WI38 (cell line): ENCODE measurements at regions not wholly inside any gene's neighbourhood (a gene's known extent, or its start where the extent isn't known, plus 50 kb on each side); places are given as distances from the start of the nearest gene placed in this dataset.

Source experiments
- H3K4me3 ChIP-seq: 2 replicates; pipeline ENCODE4 v1.5.1; 2011; ENCODE audit warnings: low read depth, mild to moderate bottlenecking, control low read depth, low read length
- CTCF ChIP-seq: IDR thresholded peaks from 2 replicates; pipeline ENCODE4 v1.5.1; 2012; ENCODE audit warnings: low read depth, mild to moderate bottlenecking, control low read depth, low read length

- no peak for TF ChIP-seq CTCF
Measured at GRCh38 chr2:223399357-223399957, 202.7 kb downstream of the SCG2 start.

GRCh38 chr2:223404616-223405015, 197.5 kb downstream of the SCG2 start:
- H3K4me3 ChIP-seq = no peak overlapping the region
- TF ChIP-seq CTCF = no peak

More at GRCh38 chr2:223399357-223399957, 202.7 kb downstream of the SCG2 start:
- H3K4me3 ChIP-seq = no peak overlapping the region

GRCh38 chr2:223414646-223415045, 187.5 kb downstream of the SCG2 start:
- TF ChIP-seq CTCF = no peak
- no peak overlapping the region for H3K4me3 ChIP-seq

- TF ChIP-seq CTCF = no peak
Measured at GRCh38 chr2:223415071-223415470, 187.1 kb downstream of the SCG2 start.

GRCh38 chr2:223416815-223417610, 185.1 kb downstream of the SCG2 start:
- no peak for TF ChIP-seq CTCF
- H3K4me3 ChIP-seq = no peak overlapping the region

More at GRCh38 chr2:223415071-223415470, 187.1 kb downstream of the SCG2 start:
- no peak overlapping the region for H3K4me3 ChIP-seq

- TF ChIP-seq CTCF = no peak
- no peak overlapping the region for H3K4me3 ChIP-seq
Measured at GRCh38 chr2:223418131-223418530, 184.0 kb downstream of the SCG2 start.

- no peak for TF ChIP-seq CTCF
- H3K4me3 ChIP-seq = no peak overlapping the region
Measured at GRCh38 chr2:223418604-223419199, 183.5 kb downstream of the SCG2 start.
